ENCODE measurements at regions not wholly inside any gene's neighbourhood (a gene's known extent, or its start where the extent isn't known, plus 50 kb on each side); places are given as distances from the start of the nearest gene placed in this dataset.

DNA sequence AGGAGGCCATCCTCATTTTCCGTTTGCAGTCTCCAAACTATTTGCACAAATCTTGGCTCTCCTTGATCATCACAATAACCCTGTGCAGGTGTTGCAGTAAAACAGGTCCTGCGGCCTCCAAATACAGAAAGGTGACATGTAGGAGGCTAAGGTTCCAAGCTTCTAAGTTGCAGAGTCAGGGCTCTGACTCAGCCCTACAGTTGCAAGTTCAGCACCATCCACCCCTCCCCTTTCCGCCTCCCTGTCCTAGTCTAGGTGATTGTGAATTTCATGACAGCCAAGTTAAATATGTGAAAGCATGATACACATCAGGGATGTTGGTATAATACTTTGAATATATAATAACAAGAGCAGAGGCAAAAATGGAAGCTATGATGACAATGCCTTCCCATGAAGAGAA lies 317.3 kb upstream of the CDH4 start:
- no peak for DNase-seq

DNA sequence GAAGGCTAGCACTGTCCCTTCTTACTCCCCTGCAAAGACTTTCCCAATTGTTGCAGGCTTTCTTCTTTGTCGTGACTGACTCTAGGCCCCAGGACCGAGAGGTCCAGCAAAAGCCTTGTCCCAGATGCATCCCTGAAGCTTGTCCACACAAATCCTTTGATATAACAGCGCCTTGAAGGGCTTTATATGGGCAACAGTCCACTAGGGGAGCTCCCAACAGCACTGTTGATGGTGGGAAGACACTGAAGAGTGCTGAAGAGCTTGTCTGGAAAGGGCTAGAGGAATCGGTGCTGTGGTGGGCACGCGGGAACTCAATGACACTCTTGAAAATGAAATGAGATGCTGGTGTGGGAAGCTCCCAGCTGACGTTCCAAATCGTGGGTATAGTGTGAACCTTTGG lies 316.1 kb upstream of the CDH4 start:
- DNase-seq: no peak

- no peak for DNase-seq
These were observed 314.5 kb upstream of the CDH4 start for GRCh38 chr20:60937585-60937984.

- DNase-seq: no peak
These were observed 310.7 kb upstream of the CDH4 start for GRCh38 chr20:60941379-60941778.

- no peak for DNase-seq
These were observed 304.2 kb upstream of the CDH4 start for GRCh38 chr20:60947819-60948218.

- no peak for DNase-seq
These were observed 303.8 kb upstream of the CDH4 start for GRCh38 chr20:60948224-60948623.

DNA sequence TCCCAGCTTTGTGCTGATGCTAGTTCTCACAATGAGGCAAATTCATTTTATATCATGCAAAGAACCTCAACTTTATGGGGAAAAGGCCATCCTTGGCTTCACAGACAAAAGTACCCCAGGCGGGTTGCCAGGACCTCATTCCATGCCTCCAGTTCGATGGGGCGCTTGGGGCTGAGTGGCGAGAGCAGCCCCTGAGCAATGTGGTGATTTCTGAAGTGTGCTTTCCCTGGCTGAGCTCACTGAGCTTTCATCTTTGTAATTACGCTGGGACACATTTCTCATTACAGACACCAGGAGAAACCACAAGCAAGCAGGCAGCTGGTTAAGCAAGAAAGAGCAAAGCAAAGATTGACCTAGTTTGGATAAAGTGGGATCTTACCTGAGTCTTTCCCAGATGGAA lies 301.5 kb upstream of the CDH4 start:
- no peak for DNase-seq

DNA sequence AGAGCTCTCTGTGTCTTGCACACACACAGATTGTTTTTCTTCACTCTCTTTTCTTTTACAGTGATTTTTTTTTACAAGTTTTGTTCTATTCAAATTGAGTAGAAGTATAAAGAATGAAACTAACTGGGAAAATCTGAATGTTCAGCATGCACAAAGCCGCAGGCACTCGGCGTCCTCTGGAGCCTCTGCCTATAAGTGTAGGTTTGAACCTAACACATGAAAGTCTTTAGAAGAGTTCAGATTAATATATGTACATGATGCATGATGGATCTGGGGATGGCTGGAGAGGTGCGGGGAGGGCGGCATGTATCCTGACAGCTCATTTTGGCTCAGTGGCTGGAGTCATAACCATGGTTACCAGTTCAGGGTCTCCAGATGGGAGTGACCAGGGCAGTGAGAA lies 301.1 kb upstream of the CDH4 start:
- no peak for DNase-seq

- DNase-seq: no peak
These were observed 299.2 kb upstream of the CDH4 start for GRCh38 chr20:60952861-60953260.

GRCh38 chr20:60953321-60953720 lies 298.7 kb upstream of the CDH4 start:
- no peak for DNase-seq

DNA sequence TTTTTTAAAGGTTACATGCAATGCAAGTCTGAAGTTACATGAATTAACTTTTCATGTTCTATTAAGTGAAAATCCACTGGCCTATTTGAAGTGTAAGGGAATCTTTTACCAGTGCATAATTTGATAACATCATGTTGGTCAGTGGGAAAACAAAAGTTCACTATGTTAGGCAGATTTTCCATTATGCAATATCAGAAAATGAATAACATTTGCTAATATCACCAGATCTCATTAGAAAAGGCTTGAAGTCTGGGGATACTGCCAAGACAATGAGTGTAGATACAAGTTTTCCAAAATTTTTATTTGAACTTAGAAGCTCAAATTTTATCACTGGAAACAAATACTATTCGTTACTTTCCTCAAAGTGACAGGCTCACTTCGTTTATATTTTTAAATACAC lies 296.4 kb upstream of the CDH4 start:
- DNase-seq: no peak

DNA sequence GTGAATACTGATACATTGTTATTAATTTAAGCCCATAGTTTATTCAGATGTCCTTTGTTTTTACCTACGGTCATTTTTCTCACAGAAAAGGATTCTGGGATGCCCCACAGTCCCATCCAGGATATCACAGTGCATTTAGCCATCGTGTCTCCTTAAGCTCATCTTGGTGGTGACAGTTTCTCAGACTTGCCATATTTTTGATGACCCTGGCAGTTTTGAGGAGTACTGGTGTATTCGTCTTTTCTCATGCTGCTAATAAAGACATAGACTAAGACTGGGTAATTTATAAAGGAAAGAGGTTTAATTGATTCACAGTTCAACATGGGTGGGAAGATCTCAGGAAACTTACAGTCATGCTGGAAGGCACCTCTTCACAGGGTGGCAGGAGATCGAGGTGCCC lies 295.9 kb upstream of the CDH4 start:
- DNase-seq: no peak

DNA sequence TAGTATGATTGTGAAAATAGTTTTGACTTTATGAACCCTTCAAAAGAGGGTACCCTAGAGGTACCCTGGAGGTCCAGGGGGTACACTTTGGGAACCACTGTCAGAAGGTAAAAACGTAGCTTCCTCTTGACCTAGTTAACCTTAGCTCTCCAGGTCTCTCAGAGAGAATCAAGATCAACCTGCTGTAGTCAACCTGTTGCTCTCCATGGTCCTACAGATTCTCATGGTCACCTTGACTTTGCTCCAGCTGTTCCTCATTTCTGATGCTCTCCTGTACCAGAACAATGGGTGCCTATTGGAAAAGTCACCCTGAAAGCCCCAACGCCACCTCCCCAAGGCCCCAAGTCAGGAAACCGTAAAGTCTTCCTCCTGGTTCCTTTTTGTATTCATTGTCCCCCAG lies 294.4 kb upstream of the CDH4 start:
- DNase-seq: no peak

DNA sequence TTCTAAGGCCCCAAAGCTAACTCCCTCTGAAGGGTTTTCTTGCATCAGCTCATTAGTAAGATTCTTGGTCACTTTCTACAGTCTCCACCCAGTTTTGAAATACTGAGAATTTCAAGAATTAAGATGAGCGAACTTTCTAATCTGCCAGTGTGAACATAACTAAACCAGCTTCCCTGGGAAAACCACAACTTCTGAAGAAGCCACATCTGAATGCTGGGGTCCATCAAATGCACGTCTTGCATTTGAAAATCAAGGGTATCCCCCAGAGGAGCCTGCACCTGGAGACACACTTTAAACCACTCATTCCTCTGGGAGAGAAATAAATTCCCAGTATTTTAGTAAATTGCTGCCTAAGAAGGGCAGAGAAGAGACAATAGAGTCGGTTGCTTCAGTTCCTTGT lies 292.1 kb upstream of the CDH4 start:
- DNase-seq: no peak

- DNase-seq: no peak
These were observed 291.6 kb upstream of the CDH4 start for GRCh38 chr20:60960500-60960899.

DNA sequence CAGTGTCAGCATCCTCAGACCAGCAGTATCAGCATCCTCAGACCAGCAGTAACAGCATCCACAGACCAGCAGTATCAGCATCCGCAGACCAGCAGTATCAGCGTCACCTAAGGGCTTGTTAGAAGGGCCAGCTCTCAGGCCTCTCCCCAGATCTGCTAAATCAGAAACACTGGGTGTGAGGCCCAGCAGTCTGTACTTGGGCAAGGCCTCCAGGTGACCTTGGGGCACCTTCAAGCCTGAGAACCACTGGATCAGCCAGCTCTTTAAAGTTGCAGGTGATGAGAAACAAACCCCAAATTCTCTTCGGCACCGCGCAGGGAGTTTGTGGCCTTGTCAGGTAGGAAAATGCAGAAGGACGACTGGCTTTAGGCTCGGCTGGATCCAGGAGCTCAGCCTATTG lies 290.5 kb upstream of the CDH4 start:
- DNase-seq: no peak

- no peak for DNase-seq
These were observed 289.6 kb upstream of the CDH4 start for GRCh38 chr20:60962367-60963045.

DNA sequence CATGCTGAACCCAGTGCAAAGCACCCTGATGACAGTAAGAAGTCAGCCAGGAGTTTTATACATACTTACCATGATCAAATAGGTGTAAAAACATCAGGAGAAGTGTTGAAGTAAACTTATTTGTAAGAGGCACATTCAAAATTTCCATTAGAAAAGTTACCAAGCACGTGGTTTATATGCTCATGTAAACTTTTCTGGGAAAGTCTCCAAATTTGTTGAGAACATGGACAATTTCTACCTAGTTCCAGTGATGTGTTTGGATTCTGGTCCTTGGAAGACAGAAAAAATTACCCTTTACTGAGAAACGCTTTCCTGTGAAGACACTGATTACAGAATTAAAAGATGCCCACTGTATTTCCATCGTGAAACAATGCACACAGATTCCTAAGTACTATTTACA lies 288.9 kb upstream of the CDH4 start:
- DNase-seq: no peak

DNA sequence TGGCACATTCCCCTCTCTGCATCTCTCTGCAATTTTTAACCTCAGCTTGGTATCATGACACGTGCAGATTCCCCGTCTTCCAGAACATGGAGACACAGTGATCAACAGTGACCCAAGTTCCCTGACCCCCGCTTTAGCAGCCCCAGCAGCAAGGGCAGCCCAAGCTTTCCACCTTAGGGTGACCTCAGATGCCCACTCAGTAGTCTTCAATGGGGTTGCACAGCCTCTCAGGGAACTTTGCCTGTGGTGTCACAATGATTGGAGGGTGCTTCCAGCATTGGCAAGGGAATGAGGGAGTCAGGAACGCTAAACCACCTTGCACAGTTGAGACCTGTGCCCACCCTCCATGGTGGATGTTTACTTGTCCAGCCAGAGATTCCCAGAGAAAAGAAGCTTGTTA lies 287.1 kb upstream of the CDH4 start:
- DNase-seq: no peak

DNA sequence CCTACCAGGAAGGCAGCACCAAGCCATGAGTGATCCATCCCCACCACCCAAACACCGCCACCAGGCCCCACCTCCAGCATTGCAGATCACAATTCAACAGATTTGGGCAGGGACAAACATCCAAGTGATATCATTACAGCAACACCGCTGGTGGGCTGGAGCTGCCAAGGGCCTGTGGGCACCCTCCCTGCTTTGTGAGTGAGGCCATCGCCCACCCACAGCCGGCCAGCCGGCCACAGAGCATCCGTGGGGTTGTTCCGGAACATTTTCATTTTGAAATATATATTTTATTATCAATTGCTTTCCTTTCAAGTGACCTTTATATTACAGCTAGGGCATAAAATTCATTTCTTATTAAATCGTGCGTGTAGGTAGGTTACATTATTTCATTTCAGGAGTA lies 286.0 kb upstream of the CDH4 start:
- DNase-seq: no peak

DNA sequence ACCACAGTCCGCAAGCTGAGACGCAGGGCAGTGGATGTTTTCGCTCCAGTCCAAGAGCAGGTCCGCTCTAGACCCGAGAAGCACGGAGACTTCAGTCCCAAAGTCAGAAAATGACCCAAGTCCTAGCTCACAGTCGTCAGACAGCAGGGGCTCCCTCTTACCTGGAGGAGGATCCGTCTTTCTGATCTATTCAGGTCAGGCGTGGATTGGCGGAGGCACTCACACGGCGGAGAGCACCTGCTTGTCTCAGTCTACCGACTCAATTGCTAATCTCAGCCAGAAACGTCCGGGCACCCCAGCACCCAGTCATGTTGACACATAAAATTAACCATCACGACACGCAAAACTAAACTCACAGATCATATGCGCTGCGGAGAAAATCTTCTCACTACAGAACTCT lies 285.3 kb upstream of the CDH4 start:
- DNase-seq: no peak

DNA sequence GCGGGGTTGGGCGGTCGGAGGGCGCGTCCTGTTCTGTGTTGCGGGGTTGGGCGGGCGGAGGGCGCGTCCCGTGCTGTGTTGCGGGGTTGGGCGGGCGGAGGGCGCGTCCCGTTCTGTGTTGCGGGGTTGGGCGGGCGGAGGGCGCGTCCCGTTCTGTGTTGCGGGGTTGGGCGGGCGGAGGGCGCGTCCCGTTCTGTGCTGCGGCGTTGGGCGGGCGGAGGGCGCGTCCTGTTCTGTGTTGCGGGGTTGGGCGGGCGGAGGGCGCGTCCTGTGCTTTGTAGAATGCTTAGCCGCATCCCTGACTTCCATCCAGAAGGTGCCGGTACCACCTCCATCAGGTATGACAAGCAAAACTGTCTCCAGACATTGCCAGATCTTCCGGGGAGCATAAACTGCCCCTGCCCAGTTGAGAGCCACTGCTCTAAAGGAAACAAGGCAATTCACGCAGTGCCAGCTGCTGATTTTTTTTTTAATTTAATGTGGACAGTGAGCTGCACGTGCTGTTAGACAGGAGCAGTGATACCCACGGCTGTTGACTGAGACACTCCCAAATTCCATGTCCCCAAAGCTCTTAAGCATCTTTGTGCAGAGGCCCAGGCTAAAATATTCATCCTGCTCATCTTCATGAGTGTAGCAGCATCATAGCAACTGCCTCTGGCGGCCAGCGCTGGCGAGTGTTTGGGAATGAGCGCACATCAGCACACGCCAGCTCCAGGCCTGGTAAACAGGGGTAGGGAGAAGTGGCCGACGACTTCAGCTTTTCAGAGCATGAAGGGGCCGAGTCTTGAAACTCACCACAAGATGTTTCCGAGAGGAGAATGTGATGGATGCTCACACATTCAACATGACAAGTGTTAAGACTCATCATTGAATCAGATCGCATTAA lies 284.4 kb upstream of the CDH4 start:
- no peak for DNase-seq

- no peak for DNase-seq
These were observed 283.0 kb upstream of the CDH4 start for GRCh38 chr20:60968853-60969720.

GRCh38 chr20:60970601-60971000 lies 281.5 kb upstream of the CDH4 start:
- DNase-seq: no peak
